Effector memory CD4-positive, alpha-beta T cell (primary cell): ENCODE measurements at regions not wholly inside any gene's neighbourhood (a gene's known extent, or its start where the extent isn't known, plus 50 kb on each side); places are given as distances from the start of the nearest gene placed in this dataset.

Experiments
- DNase-seq, 3 donors: peaks; one replicate each; pipeline ENCODE4 v3.0.0-alpha.2; 2020
- H3K27ac ChIP-seq: 2 replicates; pipeline ENCODE4 v1.7.0; 2013; ENCODE audit warnings: mild to moderate bottlenecking, low read length, moderate library complexity; ENCODE audit not compliant: insufficient read depth, poor library complexity, severe bottlenecking
- H3K27me3 ChIP-seq: replicated peaks from 2 replicates; pipeline ENCODE4 v1.7.0; 2013; ENCODE audit warnings: mild to moderate bottlenecking, low read length; ENCODE audit not compliant: insufficient read depth, control insufficient read depth, poor library complexity, severe bottlenecking
- H3K36me3 ChIP-seq: 2 replicates; pipeline ENCODE4 v1.7.0; 2013; ENCODE audit warnings: mild to moderate bottlenecking, low read length, moderate library complexity; ENCODE audit not compliant: control insufficient read depth, insufficient read depth
- H3K4me1 ChIP-seq: 2 replicates; pipeline ENCODE4 v1.7.0; 2013; ENCODE audit warnings: low read length, mild to moderate bottlenecking; ENCODE audit not compliant: control insufficient read depth, insufficient read depth, poor library complexity, severe bottlenecking
- H3K4me3 ChIP-seq: 2 replicates; pipeline ENCODE4 v1.7.0; 2013; ENCODE audit warnings: low read length, low read depth, mild to moderate bottlenecking; ENCODE audit not compliant: insufficient read depth, poor library complexity, severe bottlenecking
- H3K9me3 ChIP-seq: 2 replicates; pipeline ENCODE4 v1.7.0; 2013; ENCODE audit warnings: mild to moderate bottlenecking, low read length, moderate library complexity; ENCODE audit not compliant: control insufficient read depth

DNA sequence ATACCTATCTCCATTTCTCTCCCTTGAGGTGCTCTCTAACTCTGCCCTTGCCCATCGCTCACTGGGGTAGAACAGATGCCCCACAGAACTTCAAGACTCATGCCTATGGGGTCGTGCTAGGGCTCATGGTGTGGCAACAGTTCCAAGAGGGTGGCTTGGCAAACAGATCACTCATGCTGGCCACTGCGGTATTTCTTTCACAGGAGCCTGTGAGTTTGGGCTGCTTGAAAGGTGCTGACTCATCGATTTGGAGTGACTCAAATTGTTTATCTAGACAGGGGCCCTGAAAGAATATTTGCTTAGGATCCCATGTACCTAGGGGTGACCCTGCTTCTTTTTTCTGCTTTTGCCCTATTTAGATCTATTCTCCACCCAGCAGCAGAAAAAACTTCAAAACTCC, 69.9 kb downstream of the IRX5 start:
- H3K27me3 ChIP-seq, result no peaks in the 10 kb centered on the region

DNA sequence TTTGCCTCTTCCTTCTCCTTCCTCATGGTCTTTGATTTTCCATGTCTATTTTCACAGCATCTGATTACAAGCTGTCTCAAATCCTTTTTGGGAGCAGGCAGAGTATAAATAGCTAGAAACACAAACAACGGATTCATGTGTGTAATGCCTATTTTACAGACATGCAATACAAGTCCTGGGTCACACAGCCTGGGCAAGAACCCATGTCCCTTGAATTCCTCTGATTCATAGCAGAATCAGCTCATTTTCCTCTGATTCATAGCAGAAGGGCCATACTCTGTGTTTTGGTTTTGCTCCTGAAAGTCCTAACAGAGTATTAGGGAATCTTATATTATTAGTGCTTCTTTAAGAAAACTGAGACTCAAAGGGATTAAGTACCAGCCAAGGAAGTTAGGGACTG, 71.3 kb downstream of the IRX5 start:
- no peaks in the 10 kb centered on the region for H3K9me3 ChIP-seq
- H3K4me1 ChIP-seq, result no peaks in the 10 kb centered on the region
- no peaks in the 10 kb centered on the region for H3K27me3 ChIP-seq
- no peak for DNase-seq
- no peaks in the 10 kb centered on the region for H3K36me3 ChIP-seq
- H3K27ac ChIP-seq, result no peak overlapping the region
- H3K4me3 ChIP-seq, result no peak overlapping the region

More for the DNA sequence above, 69.9 kb downstream of the IRX5 start:
- H3K4me1 ChIP-seq, result no peaks in the 10 kb centered on the region
- no peaks in the 10 kb centered on the region for H3K36me3 ChIP-seq
- H3K27ac ChIP-seq, result no peak overlapping the region
- no peaks in the 10 kb centered on the region for H3K9me3 ChIP-seq
- no peak overlapping the region for H3K4me3 ChIP-seq
- DNase-seq, result no peak

DNA sequence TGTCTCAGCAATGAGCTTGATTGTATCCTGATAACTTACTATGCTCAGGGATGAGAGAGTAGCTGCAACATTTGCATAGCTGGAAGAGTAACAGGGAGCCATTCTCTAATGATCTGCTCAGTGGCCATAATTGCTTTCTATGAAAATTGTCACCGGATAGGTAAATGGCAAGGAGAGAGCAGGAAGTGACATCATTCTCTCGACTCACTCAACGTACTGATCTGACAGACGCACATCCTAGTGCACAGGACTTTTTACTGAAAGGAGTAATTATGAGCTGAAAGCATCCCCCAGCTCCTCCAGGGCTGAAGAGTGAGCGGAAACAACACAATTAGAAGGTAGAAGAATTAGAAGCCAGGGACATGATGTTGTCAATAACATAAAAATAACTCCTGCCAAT, 71.8 kb downstream of the IRX5 start:
- H3K27me3 ChIP-seq, result no peaks in the 10 kb centered on the region
- H3K27ac ChIP-seq, result no peak overlapping the region
- no peak for DNase-seq
- no peaks in the 10 kb centered on the region for H3K9me3 ChIP-seq
- H3K36me3 ChIP-seq, result no peaks in the 10 kb centered on the region
- H3K4me3 ChIP-seq, result no peak overlapping the region
- no peaks in the 10 kb centered on the region for H3K4me1 ChIP-seq

DNA sequence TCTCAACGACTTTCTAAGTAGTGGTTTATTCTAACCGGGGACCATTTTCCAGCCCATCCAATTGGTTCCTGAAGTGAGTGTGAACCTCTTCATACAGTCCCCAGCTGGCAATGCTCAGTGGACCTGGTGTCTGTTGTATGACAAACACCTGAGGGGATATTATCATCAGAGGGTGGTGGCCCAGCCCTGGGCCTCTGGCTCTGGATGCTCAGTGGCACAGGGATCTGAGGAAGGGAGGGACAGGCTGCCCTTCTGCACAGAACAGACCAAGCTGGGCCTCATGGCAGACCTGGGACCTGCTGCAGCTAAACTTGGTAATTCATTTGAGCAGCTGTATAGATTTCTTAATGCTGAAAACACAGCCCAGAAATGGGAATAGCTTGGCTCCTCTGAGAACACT, 72.6 kb downstream of the IRX5 start:
- Histone ChIP-seq H3K4me3 (no peak overlapping the region), H3K9me3 (no peaks in the 10 kb centered on the region), H3K36me3 (no peaks in the 10 kb centered on the region), H3K27me3 (no peaks in the 10 kb centered on the region), H3K27ac (no peak overlapping the region), H3K4me1 (no peaks in the 10 kb centered on the region)
- no peak for DNase-seq

DNA sequence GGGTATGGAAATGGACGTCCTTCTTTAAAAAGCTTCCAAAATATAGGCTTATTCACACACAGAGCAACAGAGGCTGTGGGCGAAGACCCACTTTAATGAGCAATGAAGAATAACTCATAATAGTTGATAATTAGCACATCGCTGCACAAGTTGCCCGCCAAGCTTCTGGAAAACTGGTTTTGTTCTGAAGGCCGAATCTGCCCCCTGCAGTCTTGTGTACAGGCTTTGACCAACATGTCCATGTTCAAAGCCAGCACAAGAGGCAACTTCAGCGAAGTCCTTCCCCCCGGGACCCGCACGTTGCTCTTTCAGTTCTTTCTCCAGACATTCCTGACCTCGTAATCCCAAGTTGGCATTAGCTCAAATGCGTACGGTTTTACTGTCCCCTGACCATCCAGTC, 73.3 kb downstream of the IRX5 start:
- no peaks in the 10 kb centered on the region for H3K9me3 ChIP-seq
- no peak overlapping the region for H3K27ac ChIP-seq
- no peak overlapping the region for H3K4me3 ChIP-seq

DNA sequence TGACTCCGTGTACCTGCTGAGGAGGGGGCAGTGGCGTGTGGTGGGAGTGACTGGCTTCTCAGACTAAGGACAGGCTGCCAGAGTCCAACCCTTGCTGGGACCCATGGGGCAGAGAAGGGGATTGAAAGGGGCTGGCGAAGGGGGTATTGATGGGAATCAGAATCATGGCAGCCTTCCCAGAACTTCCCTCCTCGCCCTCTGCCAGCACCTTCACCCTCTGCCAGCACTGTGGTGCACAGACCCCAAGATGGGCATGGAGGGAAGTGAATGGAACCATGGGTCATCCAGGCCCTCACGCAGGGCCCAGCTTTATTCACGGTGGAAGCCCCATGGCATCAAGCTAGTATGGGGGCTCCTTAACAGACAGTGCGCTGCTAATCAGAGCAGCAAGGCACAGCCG, 76.8 kb downstream of the IRX5 start:
- H3K27me3 ChIP-seq, result no peaks in the 10 kb centered on the region
- DNase-seq, result no peak
- H3K27ac ChIP-seq, result no peak overlapping the region
- H3K4me3 ChIP-seq, result no peak overlapping the region
- no peaks in the 10 kb centered on the region for H3K36me3 ChIP-seq
- no peaks in the 10 kb centered on the region for H3K9me3 ChIP-seq
- no peaks in the 10 kb centered on the region for H3K4me1 ChIP-seq

More for the DNA sequence above, 73.3 kb downstream of the IRX5 start:
- Histone ChIP-seq H3K27me3 (no peaks in the 10 kb centered on the region), H3K4me1 (no peaks in the 10 kb centered on the region), H3K36me3 (no peaks in the 10 kb centered on the region)
- no peak for DNase-seq

DNA sequence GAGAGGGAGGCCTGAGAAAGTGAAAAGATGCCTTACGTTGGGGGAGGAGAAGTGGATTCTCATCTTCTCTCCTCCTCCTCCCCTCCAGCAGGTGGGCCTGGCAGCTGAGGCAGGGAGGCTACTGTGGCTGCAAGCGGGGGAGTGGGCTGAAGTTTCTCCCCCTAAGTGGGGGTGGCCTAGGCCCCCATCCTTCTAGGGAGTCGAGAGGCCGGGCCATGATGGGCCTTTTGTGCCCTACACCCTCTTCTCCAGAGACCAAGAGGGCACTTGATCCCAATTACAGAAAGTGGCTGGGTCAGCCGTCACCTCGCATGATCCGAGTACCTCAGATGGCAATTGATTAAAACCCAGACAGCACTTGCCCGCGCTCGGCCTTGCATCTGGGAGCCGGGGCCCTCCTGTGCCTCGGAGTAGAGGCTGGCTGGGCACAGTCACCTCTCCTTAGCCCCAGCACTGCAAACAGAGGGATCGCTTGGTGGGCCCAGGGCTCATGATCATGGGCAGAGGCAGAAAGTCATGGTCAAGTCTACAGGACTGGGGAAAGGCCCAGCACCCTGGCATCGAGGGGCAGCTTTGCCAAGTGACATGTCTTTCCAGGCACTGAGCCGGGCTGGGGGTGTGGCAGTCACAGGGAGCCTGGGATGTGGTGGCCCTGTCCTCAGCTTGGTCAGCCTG, 78.3 kb downstream of the IRX5 start:
- Histone ChIP-seq H3K36me3 (no peaks in the 10 kb centered on the region), H3K27ac (no peak overlapping the region), H3K4me1 (no peaks in the 10 kb centered on the region), H3K27me3 (no peaks in the 10 kb centered on the region), H3K9me3 (no peaks in the 10 kb centered on the region), H3K4me3 (no peak overlapping the region)
- DNase-seq, result no peak

DNA sequence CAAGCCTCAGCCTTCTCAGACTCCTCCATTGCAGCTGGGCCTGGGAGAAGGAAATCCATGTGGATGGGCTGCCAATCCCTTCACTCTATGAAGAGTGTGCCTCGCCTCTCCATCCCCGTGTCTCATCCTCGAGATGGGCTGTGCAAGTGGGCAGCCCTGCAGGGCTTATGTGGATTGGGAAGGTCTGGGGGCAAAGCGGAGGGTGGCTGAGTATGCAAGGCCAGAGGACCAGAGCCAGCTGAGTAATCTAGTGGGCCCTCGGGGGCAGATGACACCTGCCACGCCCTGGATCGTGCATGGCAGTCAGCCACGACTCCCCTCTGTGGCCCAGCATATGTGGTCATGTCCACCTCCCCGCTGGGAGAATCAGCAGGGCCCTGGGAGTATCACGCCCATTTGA, 78.9 kb downstream of the IRX5 start:
- H3K27me3 ChIP-seq, result no peaks in the 10 kb centered on the region
- no peaks in the 10 kb centered on the region for H3K4me1 ChIP-seq
- DNase-seq, result no peak
- H3K4me3 ChIP-seq, result no peak overlapping the region
- no peaks in the 10 kb centered on the region for H3K9me3 ChIP-seq
- no peak overlapping the region for H3K27ac ChIP-seq
- no peaks in the 10 kb centered on the region for H3K36me3 ChIP-seq

DNA sequence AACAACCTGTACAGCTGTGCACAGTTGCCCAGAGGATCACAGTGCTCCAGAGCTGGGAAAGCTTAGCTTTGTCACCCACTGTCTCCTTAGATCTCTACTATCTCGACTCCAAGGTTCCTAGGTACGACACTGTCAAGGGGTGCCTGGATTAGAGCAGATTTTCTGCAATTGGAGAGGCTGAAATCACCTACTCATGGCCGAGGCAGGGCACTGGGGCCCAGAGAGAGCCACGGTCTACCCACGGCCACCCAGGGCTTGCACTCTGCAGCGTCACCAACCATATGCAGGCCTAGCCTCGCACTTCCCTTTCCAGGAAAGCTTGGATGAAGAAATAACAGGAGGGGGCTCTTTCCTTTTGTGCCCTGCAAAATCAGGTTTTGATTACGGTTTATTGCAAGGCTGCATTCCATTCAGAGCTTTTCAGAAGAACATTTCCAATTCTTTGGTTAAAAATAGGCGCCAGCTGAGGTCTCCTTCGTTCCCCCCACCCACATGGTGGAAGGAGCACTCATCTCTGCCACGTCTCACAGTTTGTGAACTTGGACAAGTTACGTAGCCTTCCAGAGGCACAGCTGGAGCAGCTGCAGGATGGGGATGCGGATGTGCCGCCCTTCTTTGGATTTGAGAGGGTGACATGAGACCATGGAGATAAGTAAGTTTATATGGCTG, 80.0 kb downstream of the IRX5 start:
- no peaks in the 10 kb centered on the region for H3K36me3 ChIP-seq
- H3K4me3 ChIP-seq, result no peak overlapping the region
- H3K9me3 ChIP-seq, result no peaks in the 10 kb centered on the region
- no peaks in the 10 kb centered on the region for H3K4me1 ChIP-seq
- no peaks in the 10 kb centered on the region for H3K27me3 ChIP-seq
- H3K27ac ChIP-seq, result no peak overlapping the region
- DNase-seq, result no peak

DNA sequence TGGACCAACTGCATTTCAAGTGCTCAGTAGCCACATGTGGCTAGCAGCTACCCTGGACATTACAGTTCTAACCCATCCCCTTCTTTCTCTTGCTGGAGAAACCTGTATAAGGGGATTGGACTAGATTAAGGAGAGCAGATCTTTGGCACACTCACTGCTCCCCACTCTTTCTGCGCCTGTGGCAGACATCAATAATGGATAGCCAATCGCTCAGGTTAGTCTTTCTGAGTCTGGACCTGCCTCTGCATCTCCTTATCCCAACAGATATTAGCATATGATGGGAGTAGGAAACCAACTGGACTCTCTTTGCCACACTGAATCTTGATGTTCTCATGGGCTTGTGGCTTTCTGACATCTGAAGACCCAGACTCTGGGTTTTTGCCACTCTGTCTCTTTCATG, 81.7 kb downstream of the IRX5 start:
- no peak overlapping the region for H3K27ac ChIP-seq
- no peaks in the 10 kb centered on the region for H3K4me1 ChIP-seq
- H3K27me3 ChIP-seq, result no peaks in the 10 kb centered on the region
- no peaks in the 10 kb centered on the region for H3K9me3 ChIP-seq
- no peak for DNase-seq
- no peaks in the 10 kb centered on the region for H3K36me3 ChIP-seq
- H3K4me3 ChIP-seq, result no peak overlapping the region
